ENCODE measurements at regions not wholly inside any gene's neighbourhood (a gene's known extent, or its start where the extent isn't known, plus 50 kb on each side); places are given as distances from the start of the nearest gene placed in this dataset.

- no peak for TF ChIP-seq CTCF (IDR thresholded peaks at IDR 0.05)
- no peak for TF ChIP-seq POLR2A (IDR thresholded peaks at IDR 0.05)
Observed at GRCh38 chr9:102038006-102038405, 299.6 kb upstream of the GRIN3A start.
